GM12892 (cell line): ENCODE measurements at regions not wholly inside any gene's neighbourhood (a gene's known extent, or its start where the extent isn't known, plus 50 kb on each side); places are given as distances from the start of the nearest gene placed in this dataset.

Source experiments
- POLR2A ChIP-seq: IDR thresholded peaks from 2 replicates; pipeline ENCODE4 v1.6.1; 2011; ENCODE audit warnings: low read depth, low read length, control low read depth
- POLR2AphosphoS5 ChIP-seq: IDR thresholded peaks from 2 replicates; pipeline ENCODE4 v1.6.1; 2011; ENCODE audit warnings: low read depth, low read length, control low read depth

DNA sequence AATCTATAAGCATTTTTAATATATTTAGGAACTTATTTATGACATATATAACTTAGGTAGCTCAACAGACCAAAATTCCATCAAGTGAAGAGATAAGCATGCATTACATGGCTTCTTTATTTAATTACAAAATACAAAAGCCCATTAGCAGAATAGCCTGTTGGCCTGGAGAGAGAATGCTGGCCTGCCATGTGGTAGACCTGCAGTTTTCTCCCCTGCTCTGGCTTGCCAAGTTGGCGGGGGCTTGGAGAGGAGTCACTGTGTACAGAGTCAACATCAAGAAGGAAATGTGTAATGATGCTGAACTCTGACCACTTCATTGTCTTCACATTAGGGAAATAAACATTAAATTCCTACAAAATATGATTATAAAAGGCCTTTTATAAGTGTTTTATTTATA lies 69.8 kb upstream of the CNTLN start:
- no peak for TF ChIP-seq POLR2AphosphoS5
- no peak for TF ChIP-seq POLR2A
